KMS-11 (cell line): ENCODE measurements at regions not wholly inside any gene's neighbourhood (a gene's known extent, or its start where the extent isn't known, plus 50 kb on each side); places are given as distances from the start of the nearest gene placed in this dataset.

Source experiments
- H2AFZ ChIP-seq: fragments of 200-600 bp; sonication (generic); 2 replicates; pipeline ENCODE4 v1.6.1; 2016; ENCODE audit warnings: antibody characterized with exemption, mixed run types, low read depth
- H3K27ac ChIP-seq: fragments of 200-600 bp; sonication (generic); 2 replicates; pipeline ENCODE4 v1.6.1; 2016; ENCODE audit warnings: mild to moderate bottlenecking, mixed run types
- H3K27me3 ChIP-seq: fragments of 200-600 bp; sonication (generic); 2 replicates; pipeline ENCODE4 v1.6.1; 2017; ENCODE audit warnings: mild to moderate bottlenecking, low read depth, mixed run types, moderate library complexity; ENCODE audit not compliant: insufficient read depth
- H3K36me3 ChIP-seq: fragments of 200-600 bp; sonication (generic); 2 replicates; pipeline ENCODE4 v1.6.1; 2017; ENCODE audit warnings: mild to moderate bottlenecking, mixed run types; ENCODE audit not compliant: insufficient read depth
- H3K4me1 ChIP-seq: fragments of 200-600 bp; sonication (generic); 2 replicates; pipeline ENCODE4 v1.6.1; 2016; ENCODE audit warnings: mild to moderate bottlenecking, low read depth, mixed run types; ENCODE audit not compliant: poor library complexity, severe bottlenecking
- H3K4me2 ChIP-seq: fragments of 200-600 bp; sonication (generic); 2 replicates; pipeline ENCODE4 v1.7.0; 2016; ENCODE audit warnings: mild to moderate bottlenecking, mixed run types
- H3K4me3 ChIP-seq: fragments of 200-600 bp; sonication (generic); IDR thresholded peaks from 2 replicates; pipeline ENCODE4 v1.6.1; 2017; ENCODE audit warnings: low read depth, low read length, mixed read lengths; ENCODE audit not compliant: insufficient read depth
- H3K79me2 ChIP-seq: fragments of 200-600 bp; sonication (generic); 2 replicates; pipeline ENCODE4 v1.6.1; 2016; ENCODE audit warnings: low read depth, mixed run types; ENCODE audit not compliant: insufficient read depth
- H3K9ac ChIP-seq: fragments of 200-600 bp; sonication (generic); 2 replicates; pipeline ENCODE4 v1.6.1; 2016; ENCODE audit warnings: mild to moderate bottlenecking, mixed run types
- H4K20me1 ChIP-seq: fragments of 200-600 bp; sonication (generic); 2 replicates; pipeline ENCODE4 v1.6.1; 2016; ENCODE audit warnings: mild to moderate bottlenecking, mixed run types; ENCODE audit not compliant: insufficient read depth
- CTCF ChIP-seq: fragments of 200-600 bp; sonication (generic); conservative IDR thresholded peaks from 2 replicates; pipeline ENCODE4 v1.6.1; 2017; ENCODE audit warnings: low read depth, mild to moderate bottlenecking, antibody characterized with exemption, low read length, moderate library complexity, mixed read lengths

- Histone ChIP-seq H2AFZ (no peak overlapping the region), H3K4me2 (no peak overlapping the region), H3K27me3 (no peaks in the 10 kb centered on the region), H3K27ac (no peak overlapping the region), H3K4me3 (no peak overlapping the region), H3K79me2 (no peaks in the 10 kb centered on the region), H4K20me1 (no peaks in the 10 kb centered on the region), H3K9ac (no peak overlapping the region), H3K36me3 (no peaks in the 10 kb centered on the region), H3K4me1 (peaks cover 11% of the 10 kb centered on the region)
- no peak for TF ChIP-seq CTCF
Measured at GRCh38 chr5:145118127-145118526, 717.0 kb downstream of the PRELID2 start.

- no peak overlapping the region for H3K9ac ChIP-seq
- no peaks in the 10 kb centered on the region for H3K79me2 ChIP-seq
- no peak overlapping the region for H3K4me3 ChIP-seq
- H3K36me3 ChIP-seq, result no peaks in the 10 kb centered on the region
- H3K27ac ChIP-seq, result no peak overlapping the region
- H3K27me3 ChIP-seq, result no peaks in the 10 kb centered on the region
- H4K20me1 ChIP-seq, result no peaks in the 10 kb centered on the region
- no peak overlapping the region for H2AFZ ChIP-seq
- H3K4me1 ChIP-seq, result peaks cover 11% of the 10 kb centered on the region
- H3K4me2 ChIP-seq, result no peak overlapping the region; the same call in 1 of the 2 replicates
- TF ChIP-seq CTCF, result no peak
Measured at GRCh38 chr5:145117285-145117684, 717.9 kb downstream of the PRELID2 start.

- Histone ChIP-seq H2AFZ (no peak overlapping the region), H3K27ac (no peak overlapping the region), H3K4me3 (no peak overlapping the region), H3K4me2 (no peak overlapping the region), H4K20me1 (no peaks in the 10 kb centered on the region), H3K9ac (no peak overlapping the region), H3K4me1 (no peaks in the 10 kb centered on the region), H3K36me3 (no peaks in the 10 kb centered on the region), H3K79me2 (no peaks in the 10 kb centered on the region), H3K27me3 (no peaks in the 10 kb centered on the region)
- no peak for TF ChIP-seq CTCF
Measured at GRCh38 chr5:145111420-145111819, 723.7 kb downstream of the PRELID2 start.

- H2AFZ ChIP-seq, result no peak overlapping the region
- H3K9ac ChIP-seq, result no peak overlapping the region
- TF ChIP-seq CTCF, result no peak
- no peak overlapping the region for H3K4me3 ChIP-seq
- no peaks in the 10 kb centered on the region for H4K20me1 ChIP-seq
- H3K36me3 ChIP-seq, result no peaks in the 10 kb centered on the region
- H3K27ac ChIP-seq, result no peak overlapping the region
- H3K27me3 ChIP-seq, result no peaks in the 10 kb centered on the region
- H3K79me2 ChIP-seq, result no peaks in the 10 kb centered on the region
- H3K4me2 ChIP-seq, result no peak overlapping the region
- H3K4me1 ChIP-seq, result no peaks in the 10 kb centered on the region
Measured at GRCh38 chr5:145110834-145111233, 724.3 kb downstream of the PRELID2 start.
